Upper lobe of right lung (tissue), 1 donor: ENCODE measurements at regions not wholly inside any gene's neighbourhood (a gene's known extent, or its start where the extent isn't known, plus 50 kb on each side); places are given as distances from the start of the nearest gene placed in this dataset.
"Not testable (repeated sequence)": the region's sequence is repeated elsewhere in the genome, so short reads cannot be mapped to it uniquely, and the experiment has no call there.

Source experiments
- ATAC-seq: fragments of 200-7000 bp; cut with Tn5 transposase; one replicate; pipeline ENCODE4 v1.9.1; 2020; ENCODE audit warnings: mild to moderate bottlenecking, moderate library complexity
- DNase-seq: peaks from one replicate; pipeline ENCODE4 v3.0.0-alpha.2; 2020
- H3K27ac ChIP-seq: fragments of 200-600 bp; one replicate; pipeline ENCODE4 v1.8.0; 2022
- H3K27me3 ChIP-seq: fragments of 200-600 bp; one replicate; pipeline ENCODE4 v1.8.0; 2022; ENCODE audit warnings: mild to moderate bottlenecking
- H3K36me3 ChIP-seq: fragments of 200-600 bp; one replicate; pipeline ENCODE4 v1.8.0; 2022
- H3K4me1 ChIP-seq: fragments of 200-600 bp; one replicate; pipeline ENCODE4 v1.8.0; 2022
- H3K4me3 ChIP-seq: fragments of 200-600 bp; one replicate; pipeline ENCODE4 v1.8.0; 2022; ENCODE audit warnings: mild to moderate bottlenecking
- H3K9me3 ChIP-seq: fragments of 200-600 bp; one replicate; pipeline ENCODE4 v1.8.0; 2022
- intact Hi-C: fragments of 100-400 bp; cut with DNase I; formaldehyde crosslinking; loops from one replicate; pipeline ENCODE4 v1.11.0; 2022
- TF ChIP-seq, protein P1 (sequence below): fragments of 200-600 bp; IDR thresholded peaks from one replicate; pipeline ENCODE4 v1.8.0; 2022; ENCODE audit warnings: antibody characterized with exemption
- donor health status: DM: no; HTN: yes; CAD: no; lungs with severe emphysema.

DNA sequence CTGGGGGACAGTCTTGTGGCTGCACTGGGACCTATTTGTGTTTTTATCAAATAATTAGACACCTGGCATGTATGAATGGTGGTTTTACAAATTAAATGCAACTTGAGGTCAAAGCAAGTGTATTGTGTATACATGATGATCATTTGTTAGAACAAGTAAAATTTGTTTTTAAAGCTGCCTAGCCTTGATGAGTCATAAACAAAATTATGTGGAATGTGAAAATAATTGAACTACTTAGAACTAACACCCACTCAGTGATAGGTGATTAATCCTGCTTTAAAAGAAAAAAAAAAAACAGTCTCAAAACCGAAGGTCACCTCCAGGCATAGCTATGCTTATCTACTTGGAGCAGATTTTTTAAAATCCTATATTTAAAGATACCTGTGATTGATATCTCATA lies 770.3 kb upstream of the SLITRK5 start:
- DNase-seq (no peak), ATAC-seq (no peak)
- no peaks in the 10 kb centered on the region for H3K4me1 ChIP-seq
- intact Hi-C loops: no loop called here
- no peaks in the 10 kb centered on the region for H3K9me3 ChIP-seq
- no peaks in the 10 kb centered on the region for H3K27me3 ChIP-seq
- H3K27ac ChIP-seq: no peak overlapping the region
- TF ChIP-seq, protein P1, sequence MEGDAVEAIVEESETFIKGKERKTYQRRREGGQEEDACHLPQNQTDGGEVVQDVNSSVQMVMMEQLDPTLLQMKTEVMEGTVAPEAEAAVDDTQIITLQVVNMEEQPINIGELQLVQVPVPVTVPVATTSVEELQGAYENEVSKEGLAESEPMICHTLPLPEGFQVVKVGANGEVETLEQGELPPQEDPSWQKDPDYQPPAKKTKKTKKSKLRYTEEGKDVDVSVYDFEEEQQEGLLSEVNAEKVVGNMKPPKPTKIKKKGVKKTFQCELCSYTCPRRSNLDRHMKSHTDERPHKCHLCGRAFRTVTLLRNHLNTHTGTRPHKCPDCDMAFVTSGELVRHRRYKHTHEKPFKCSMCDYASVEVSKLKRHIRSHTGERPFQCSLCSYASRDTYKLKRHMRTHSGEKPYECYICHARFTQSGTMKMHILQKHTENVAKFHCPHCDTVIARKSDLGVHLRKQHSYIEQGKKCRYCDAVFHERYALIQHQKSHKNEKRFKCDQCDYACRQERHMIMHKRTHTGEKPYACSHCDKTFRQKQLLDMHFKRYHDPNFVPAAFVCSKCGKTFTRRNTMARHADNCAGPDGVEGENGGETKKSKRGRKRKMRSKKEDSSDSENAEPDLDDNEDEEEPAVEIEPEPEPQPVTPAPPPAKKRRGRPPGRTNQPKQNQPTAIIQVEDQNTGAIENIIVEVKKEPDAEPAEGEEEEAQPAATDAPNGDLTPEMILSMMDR: no peak
- H3K36me3 ChIP-seq: no peaks in the 10 kb centered on the region
- H3K4me3 ChIP-seq: no peak overlapping the region

DNA sequence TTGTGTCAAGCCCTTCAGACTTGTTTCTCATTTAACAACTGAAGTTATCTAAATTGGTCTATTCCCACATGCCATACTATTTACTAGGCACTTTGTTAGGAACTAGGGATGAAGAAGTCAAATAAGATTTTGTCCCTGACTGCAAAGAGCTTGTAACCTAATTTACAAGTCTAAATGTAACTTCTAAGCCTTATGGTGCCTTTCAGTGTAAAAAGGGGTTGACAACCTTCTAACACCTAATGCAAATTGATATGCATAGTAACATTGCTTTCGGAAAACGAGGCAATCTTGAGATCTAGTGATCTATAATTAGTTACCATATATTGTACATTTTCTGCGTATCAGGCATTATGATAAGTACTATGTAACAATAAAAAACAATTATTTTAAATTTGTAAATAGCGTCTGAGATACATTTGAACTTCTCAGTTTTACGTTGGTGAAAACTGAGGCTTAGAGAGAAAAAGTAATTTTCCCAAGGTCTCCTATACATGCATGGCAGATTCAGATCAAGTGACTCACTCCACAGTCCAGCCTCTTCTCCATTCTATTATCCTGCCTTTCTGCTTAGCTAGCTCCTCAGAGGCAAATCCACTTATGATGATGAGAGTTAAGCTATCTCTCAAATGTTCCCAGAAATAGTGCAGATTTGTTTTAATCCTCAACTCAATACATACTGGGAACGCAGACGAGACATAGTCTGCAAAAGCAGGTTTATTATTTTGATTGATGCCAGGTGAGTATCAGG lies 764.9 kb upstream of the SLITRK5 start:
- ATAC-seq (no peak), DNase-seq (no peak)
- H3K9me3 ChIP-seq: no peaks in the 10 kb centered on the region
- H3K4me3 ChIP-seq: no peak overlapping the region
- TF ChIP-seq, protein P1: no peak
- no peaks in the 10 kb centered on the region for H3K27me3 ChIP-seq
- intact Hi-C loops: no loop called here
- H3K27ac ChIP-seq: no peak overlapping the region
- no peaks in the 10 kb centered on the region for H3K4me1 ChIP-seq
- H3K36me3 ChIP-seq: no peaks in the 10 kb centered on the region

DNA sequence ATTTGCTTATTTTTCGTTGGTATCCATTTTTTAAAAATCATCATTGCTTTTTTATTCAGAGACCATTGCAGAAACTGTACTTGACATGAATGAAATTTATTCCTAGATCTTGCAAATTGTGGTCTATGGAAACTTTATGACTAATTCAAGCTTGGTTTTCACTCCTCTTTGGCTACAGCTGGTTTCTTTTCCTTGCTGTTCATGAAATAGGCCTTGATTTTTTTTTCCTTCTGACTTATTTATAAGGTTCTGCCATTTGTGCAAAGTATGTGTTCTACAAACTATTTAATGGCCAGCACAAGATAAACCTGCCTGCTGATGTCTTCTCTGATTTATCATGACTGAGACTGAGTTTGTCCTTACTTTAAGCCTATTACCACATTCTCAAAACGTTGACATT lies 764.0 kb upstream of the SLITRK5 start:
- H3K4me3 ChIP-seq: no peak overlapping the region
- intact Hi-C loops: no loop called here
- no peaks in the 10 kb centered on the region for H3K4me1 ChIP-seq
- H3K9me3 ChIP-seq: no peaks in the 10 kb centered on the region
- ATAC-seq: no peak
- H3K27ac ChIP-seq: no peak overlapping the region
- TF ChIP-seq, protein P1: no peak
- H3K27me3 ChIP-seq: no peaks in the 10 kb centered on the region
- no peaks in the 10 kb centered on the region for H3K36me3 ChIP-seq
- DNase-seq: no peak

DNA sequence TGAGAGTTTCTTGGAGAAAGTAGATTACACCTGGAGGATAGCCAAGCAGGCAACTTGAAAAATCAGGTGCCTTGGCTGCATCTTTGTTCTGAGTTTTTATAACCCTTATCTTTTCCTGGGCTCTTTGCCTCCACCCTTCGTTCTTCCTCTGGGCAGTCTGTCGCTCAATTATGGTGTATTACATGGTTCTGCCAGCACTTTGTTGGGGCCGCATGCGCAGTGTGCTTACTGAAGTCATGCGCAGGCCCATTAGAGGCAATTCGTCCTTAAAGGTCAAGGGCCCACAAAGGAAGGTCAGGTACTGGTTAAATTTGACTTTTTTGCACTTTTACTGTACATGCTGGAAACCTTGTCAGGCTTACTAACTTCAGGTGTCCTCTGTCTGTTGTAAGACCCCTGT lies 761.9 kb upstream of the SLITRK5 start:
- Histone ChIP-seq H3K27me3 (no peaks in the 10 kb centered on the region), H3K4me3 (no peak overlapping the region), H3K9me3 (no peaks in the 10 kb centered on the region), H3K36me3 (no peaks in the 10 kb centered on the region), H3K4me1 (no peaks in the 10 kb centered on the region), H3K27ac (no peak overlapping the region)
- DNase-seq (no peak), ATAC-seq (no peak)
- TF ChIP-seq, protein P1: no peak
- intact Hi-C loops: no loop called here

DNA sequence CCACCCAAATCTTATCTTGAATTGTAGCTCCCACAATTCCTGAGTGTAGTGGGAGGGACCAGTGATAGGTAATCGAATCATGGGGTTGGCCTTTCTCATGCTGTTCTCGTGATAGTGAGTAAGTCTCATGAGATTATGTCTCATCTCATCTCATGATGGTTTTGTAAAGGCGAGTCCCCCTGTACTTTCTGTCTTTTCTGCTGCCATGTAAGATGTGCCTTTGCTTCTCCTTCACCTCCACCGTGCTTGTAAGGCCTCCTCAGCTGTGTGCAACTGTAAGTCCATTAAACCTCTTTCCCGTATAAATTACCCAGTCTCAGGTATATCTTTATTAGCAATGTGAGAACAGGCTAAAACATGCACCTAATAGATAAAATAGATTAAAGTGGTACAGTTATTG lies 756.4 kb upstream of the SLITRK5 start:
- no peak for DNase-seq
- Histone ChIP-seq H3K4me1 (no peaks in the 10 kb centered on the region), H3K27ac (no peak overlapping the region), H3K9me3 (no peaks in the 10 kb centered on the region), H3K4me3 (no peak overlapping the region), H3K27me3 (no peaks in the 10 kb centered on the region), H3K36me3 (no peaks in the 10 kb centered on the region)
- no peak for ATAC-seq
- TF ChIP-seq, protein P1: no peak
- intact Hi-C loops: no loop called here

DNA sequence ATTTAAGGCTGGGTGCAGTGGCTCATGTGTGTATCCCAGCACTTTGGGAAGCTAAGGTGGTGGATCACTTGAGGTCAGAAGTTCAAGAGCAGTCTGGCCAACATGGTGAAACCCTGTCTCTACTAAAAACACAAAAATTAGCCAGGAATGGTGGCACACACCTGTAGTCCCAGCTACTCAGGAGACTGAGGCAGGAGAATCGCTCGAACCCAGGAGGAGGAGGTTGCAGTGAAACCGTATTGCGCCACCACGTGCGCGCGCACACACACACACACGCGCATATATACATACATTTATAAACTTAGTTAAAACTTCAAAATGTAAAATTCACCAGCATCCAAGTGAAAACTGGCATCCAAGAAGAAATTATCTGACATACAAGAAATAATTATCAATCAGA lies 753.7 kb upstream of the SLITRK5 start:
- DNase-seq, H3K9me3 ChIP-seq, H3K36me3 ChIP-seq, H3K27ac ChIP-seq, H3K4me3 ChIP-seq, H3K27me3 ChIP-seq, ATAC-seq, intact Hi-C loops, H3K4me1 ChIP-seq: not testable (repeated sequence)
